Progenitor cell of endocrine pancreas (in vitro differentiated cells): ENCODE measurements at regions not wholly inside any gene's neighbourhood (a gene's known extent, or its start where the extent isn't known, plus 50 kb on each side); places are given as distances from the start of the nearest gene placed in this dataset.
"Not testable (repeated sequence)": the region's sequence is repeated elsewhere in the genome, so short reads cannot be mapped to it uniquely, and the experiment has no call there.

Source experiments
- DNase-seq: peaks from one replicate; pipeline ENCODE4 v3.0.0; 2021; ENCODE audit warnings: low spot score; ENCODE audit not compliant: unreplicated experiment
- H3K27ac Mint-ChIP-seq: 2 replicates; pipeline ENCODE4 v1.8.0; 2021; ENCODE audit warnings: mild to moderate bottlenecking, moderate library complexity, mixed read lengths
- H3K27me3 Mint-ChIP-seq: 2 replicates; pipeline ENCODE4 v1.8.0; 2021; ENCODE audit warnings: mixed read lengths
- H3K36me3 Mint-ChIP-seq: 2 replicates; pipeline ENCODE4 v1.8.0; 2022; ENCODE audit warnings: mixed read lengths; ENCODE audit not compliant: insufficient read depth
- H3K4me1 Mint-ChIP-seq: 2 replicates; pipeline ENCODE4 v1.8.0; 2021; ENCODE audit warnings: low read depth, mixed read lengths
- H3K4me3 Mint-ChIP-seq: 2 replicates; pipeline ENCODE4 v1.8.0; 2021; ENCODE audit warnings: low read depth, mild to moderate bottlenecking, moderate library complexity, mixed read lengths
- H3K9me3 Mint-ChIP-seq: 2 replicates; pipeline ENCODE4 v1.8.0; 2021; ENCODE audit warnings: low read depth, mixed read lengths
- CTCF ChIP-seq: fragments of 200-600 bp; sonication (generic); IDR thresholded peaks from one replicate; pipeline ENCODE4 v1.5.0; 2021; ENCODE audit warnings: antibody characterized with exemption, mild to moderate bottlenecking; ENCODE audit not compliant: unreplicated experiment

- H3K27ac Mint-ChIP-seq: no peak overlapping the region
- no peaks in the 10 kb centered on the region for H3K36me3 Mint-ChIP-seq
- H3K4me3 Mint-ChIP-seq: no peak overlapping the region
- H3K27me3 Mint-ChIP-seq: no peaks in the 10 kb centered on the region
- DNase-seq: no peak
- no peaks in the 10 kb centered on the region for H3K9me3 Mint-ChIP-seq
- no peak for TF ChIP-seq CTCF
- peaks cover 4% of the 10 kb centered on the region for H3K4me1 Mint-ChIP-seq
Measured at GRCh38 chr4:28835501-28835900, 1884.7 kb upstream of the PCDH7 start.

GRCh38 chr4:28842271-28842670 lies 1877.9 kb upstream of the PCDH7 start:
- TF ChIP-seq CTCF: no peak
- no peaks in the 10 kb centered on the region for H3K27me3 Mint-ChIP-seq
- no peak for DNase-seq
- H3K27ac Mint-ChIP-seq: no peak overlapping the region
- H3K4me1 Mint-ChIP-seq: no peaks in the 10 kb centered on the region
- no peaks in the 10 kb centered on the region for H3K9me3 Mint-ChIP-seq
- no peak overlapping the region for H3K4me3 Mint-ChIP-seq
- H3K36me3 Mint-ChIP-seq: no peaks in the 10 kb centered on the region

- Mint-ChIP-seq H3K36me3 (no peaks in the 10 kb centered on the region), H3K4me3 (no peak overlapping the region), H3K27me3 (no peaks in the 10 kb centered on the region)
Measured at GRCh38 chr4:28845158-28845557, 1875.0 kb upstream of the PCDH7 start.

GRCh38 chr4:28857028-28857427 lies 1863.1 kb upstream of the PCDH7 start:
- H3K27ac Mint-ChIP-seq, H3K9me3 Mint-ChIP-seq, H3K36me3 Mint-ChIP-seq, DNase-seq, H3K27me3 Mint-ChIP-seq, H3K4me1 Mint-ChIP-seq, H3K4me3 Mint-ChIP-seq: not testable (repeated sequence)

More at GRCh38 chr4:28845158-28845557, 1875.0 kb upstream of the PCDH7 start:
- no peak for DNase-seq
- H3K27ac Mint-ChIP-seq: no peak overlapping the region
- no peaks in the 10 kb centered on the region for H3K9me3 Mint-ChIP-seq
- no peaks in the 10 kb centered on the region for H3K4me1 Mint-ChIP-seq
- TF ChIP-seq CTCF: no peak

GRCh38 chr4:28868841-28869240 lies 1851.3 kb upstream of the PCDH7 start:
- Mint-ChIP-seq H3K36me3 (no peaks in the 10 kb centered on the region), H3K9me3 (no peaks in the 10 kb centered on the region), H3K27ac (no peak overlapping the region), H3K4me3 (no peak overlapping the region), H3K4me1 (peaks cover 2% of the 10 kb centered on the region), H3K27me3 (no peaks in the 10 kb centered on the region)
- no peak for TF ChIP-seq CTCF
- DNase-seq: no peak

GRCh38 chr4:28879178-28879577 lies 1841.0 kb upstream of the PCDH7 start:
- Mint-ChIP-seq H3K4me1 (no peaks in the 10 kb centered on the region), H3K27me3 (no peaks in the 10 kb centered on the region), H3K36me3 (no peaks in the 10 kb centered on the region), H3K27ac (no peak overlapping the region), H3K4me3 (no peak overlapping the region), H3K9me3 (no peaks in the 10 kb centered on the region)
- no peak for TF ChIP-seq CTCF
- no peak for DNase-seq
